ENCODE measurements at regions not wholly inside any gene's neighbourhood (a gene's known extent, or its start where the extent isn't known, plus 50 kb on each side); places are given as distances from the start of the nearest gene placed in this dataset.

DNA sequence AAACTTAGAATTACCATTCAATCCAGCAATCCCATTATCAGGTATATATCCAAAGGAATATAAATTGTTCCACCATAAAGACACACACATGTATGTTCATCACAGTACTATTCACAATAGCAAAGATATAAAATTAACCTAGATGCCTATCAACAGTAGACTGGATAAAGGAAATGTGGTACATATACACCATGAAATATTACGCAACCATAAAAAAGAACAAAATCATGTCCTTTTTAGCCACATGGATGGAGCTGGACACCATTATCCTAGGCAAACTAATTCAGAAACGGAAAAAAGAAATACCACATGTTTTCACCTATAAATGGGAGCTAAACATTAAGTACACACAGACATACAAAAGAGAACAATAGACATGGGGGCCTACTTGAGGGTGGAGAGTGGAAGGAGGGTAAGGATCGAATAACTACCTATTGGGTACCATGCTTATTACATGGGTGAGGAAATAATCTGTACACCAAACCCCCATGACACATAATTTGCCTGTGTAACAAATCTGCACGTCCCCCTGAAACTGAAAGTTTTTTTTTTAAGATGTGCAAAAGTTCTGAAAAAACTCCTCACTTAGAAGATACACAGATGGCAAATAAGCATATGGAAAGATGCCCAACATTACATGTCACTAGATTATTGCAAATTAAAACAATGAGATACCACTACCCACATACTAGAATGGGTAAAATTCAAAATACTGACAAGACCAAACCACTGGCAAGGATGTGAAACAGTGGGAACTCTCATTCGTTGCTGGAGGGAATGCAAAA is 313.0 kb upstream of the CD180 start:
- Histone ChIP-seq H3K4me3 (no peak overlapping the region), H3K36me3 (replicated peaks; ENCODE audit: insufficient read depth, low read depth) (no peaks in the 10 kb centered on the region), H3K4me1 (ENCODE audit: insufficient read depth) (no peaks in the 10 kb centered on the region), H3K9me2 (replicated peaks; ENCODE audit: insufficient read depth) (no peaks in the 10 kb centered on the region), H3K27ac (no peak overlapping the region), H3K79me2 (no peaks in the 10 kb centered on the region), H3K9me3 (ENCODE audit: low read depth) (no peaks in the 10 kb centered on the region), H2AFZ (no peak overlapping the region), H3K27me3 (no peaks in the 10 kb centered on the region), H3K4me2 (no peak overlapping the region), H4K20me1 (ENCODE audit: insufficient read depth, poor library complexity, severe bottlenecking) (no peaks in the 10 kb centered on the region)
- no peak for DNase-seq (ENCODE audit: low spot score)
- 88% methylated on average over 5 of the region's 5 CpGs for WGBS (ENCODE audit: low lambda C conversion rate, missing lambda C conversion rate)
- TF ChIP-seq EZH2phosphoT487 (IDR thresholded peaks at IDR 0.05; ENCODE audit: low read depth, severe bottlenecking, unreplicated experiment): no peak
- TF ChIP-seq EZH2 (IDR thresholded peaks at IDR 0.05; ENCODE audit: borderline replicate concordance): no peak
- TF ChIP-seq CTCF (IDR thresholded peaks at IDR 0.05; ENCODE audit: poor library complexity): no peak

DNA sequence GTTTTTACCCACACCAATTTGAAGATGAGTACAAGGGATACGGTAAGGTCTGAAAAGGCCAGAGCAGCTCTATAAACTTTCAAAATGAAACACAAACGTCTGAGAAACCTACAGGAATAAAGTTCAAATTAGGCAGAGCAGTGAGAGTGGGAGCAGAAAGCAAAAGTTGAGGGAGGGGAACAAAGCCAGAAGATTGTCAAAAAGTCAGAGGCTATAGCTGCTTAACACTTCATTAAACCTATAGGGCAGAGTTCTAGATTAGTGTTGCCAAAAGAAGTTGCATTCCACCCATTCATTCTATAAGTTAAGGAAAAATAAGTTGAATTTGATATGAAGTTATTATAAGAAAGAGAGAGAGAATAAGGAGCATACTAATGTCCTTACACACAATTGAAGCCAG is 309.6 kb upstream of the CD180 start:
- Histone ChIP-seq H3K9me3 (ENCODE audit: low read depth) (no peaks in the 10 kb centered on the region), H3K4me3 (no peak overlapping the region), H3K4me2 (no peak overlapping the region), H3K79me2 (no peaks in the 10 kb centered on the region), H2AFZ (no peak overlapping the region), H3K9me2 (replicated peaks; ENCODE audit: insufficient read depth) (no peaks in the 10 kb centered on the region), H4K20me1 (ENCODE audit: insufficient read depth, poor library complexity, severe bottlenecking) (no peaks in the 10 kb centered on the region), H3K27me3 (no peaks in the 10 kb centered on the region), H3K27ac (no peak overlapping the region), H3K36me3 (replicated peaks; ENCODE audit: insufficient read depth, low read depth) (no peaks in the 10 kb centered on the region), H3K4me1 (ENCODE audit: insufficient read depth) (no peaks in the 10 kb centered on the region)
- TF ChIP-seq EZH2 (IDR thresholded peaks at IDR 0.05; ENCODE audit: borderline replicate concordance) (no peak), EZH2phosphoT487 (IDR thresholded peaks at IDR 0.05; ENCODE audit: low read depth, severe bottlenecking, unreplicated experiment) (no peak), CTCF (IDR thresholded peaks at IDR 0.05; ENCODE audit: poor library complexity) (no peak)
- 57% methylated on average over 2 of the region's 2 CpGs for WGBS (ENCODE audit: low lambda C conversion rate, missing lambda C conversion rate)
- DNase-seq (ENCODE audit: low spot score): no peak

DNA sequence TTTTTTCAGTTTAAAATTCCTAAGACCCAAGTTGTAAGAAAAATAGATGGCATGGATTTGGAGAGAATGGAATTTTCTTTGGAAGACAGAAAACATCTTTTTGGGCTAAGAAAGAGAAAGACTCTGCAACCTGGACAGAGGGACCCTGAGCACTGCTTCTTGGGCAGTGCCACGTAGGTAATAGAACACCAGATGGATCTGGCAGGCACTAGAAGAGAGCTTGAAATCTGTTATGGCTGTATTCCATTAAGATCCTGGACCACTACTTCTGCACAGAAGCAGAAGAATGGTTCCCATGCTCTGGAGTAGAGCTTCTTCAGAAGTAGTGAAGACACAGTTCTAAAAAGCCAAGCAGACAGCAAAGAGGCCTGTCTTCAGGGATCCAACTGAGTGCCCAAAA is 306.4 kb upstream of the CD180 start:
- Histone ChIP-seq H3K4me3 (no peak overlapping the region), H3K36me3 (replicated peaks; ENCODE audit: insufficient read depth, low read depth) (no peaks in the 10 kb centered on the region), H2AFZ (no peak overlapping the region), H3K4me1 (ENCODE audit: insufficient read depth) (no peaks in the 10 kb centered on the region), H3K27me3 (no peaks in the 10 kb centered on the region), H3K79me2 (no peaks in the 10 kb centered on the region), H3K27ac (no peak overlapping the region), H3K4me2 (no peak overlapping the region), H4K20me1 (ENCODE audit: insufficient read depth, poor library complexity, severe bottlenecking) (no peaks in the 10 kb centered on the region), H3K9me3 (ENCODE audit: low read depth) (no peaks in the 10 kb centered on the region), H3K9me2 (replicated peaks; ENCODE audit: insufficient read depth) (no peaks in the 10 kb centered on the region)
- no peak for TF ChIP-seq CTCF (IDR thresholded peaks at IDR 0.05; ENCODE audit: poor library complexity)
- TF ChIP-seq EZH2 (IDR thresholded peaks at IDR 0.05; ENCODE audit: borderline replicate concordance): no peak
- no peak for TF ChIP-seq EZH2phosphoT487 (IDR thresholded peaks at IDR 0.05; ENCODE audit: low read depth, severe bottlenecking, unreplicated experiment)
- 94% methylated on average over 1 of the region's 1 CpG for WGBS (ENCODE audit: low lambda C conversion rate, missing lambda C conversion rate)
- DNase-seq (ENCODE audit: low spot score): no peak

Measured in hepatocyte (in vitro differentiated cells).